Forelimb muscle (tissue), 1 donor: ENCODE measurements at regions not wholly inside any gene's neighbourhood (a gene's known extent, or its start where the extent isn't known, plus 50 kb on each side); places are given as distances from the start of the nearest gene placed in this dataset.
A peak's percentile ranks its signal among the peaks of the same experiment; 100 is the strongest.

Experiments used
- DNase-seq: peaks from one replicate; pipeline ENCODE4 v3.0.0-alpha.2; 2013; ENCODE audit warnings: low read depth

DNA sequence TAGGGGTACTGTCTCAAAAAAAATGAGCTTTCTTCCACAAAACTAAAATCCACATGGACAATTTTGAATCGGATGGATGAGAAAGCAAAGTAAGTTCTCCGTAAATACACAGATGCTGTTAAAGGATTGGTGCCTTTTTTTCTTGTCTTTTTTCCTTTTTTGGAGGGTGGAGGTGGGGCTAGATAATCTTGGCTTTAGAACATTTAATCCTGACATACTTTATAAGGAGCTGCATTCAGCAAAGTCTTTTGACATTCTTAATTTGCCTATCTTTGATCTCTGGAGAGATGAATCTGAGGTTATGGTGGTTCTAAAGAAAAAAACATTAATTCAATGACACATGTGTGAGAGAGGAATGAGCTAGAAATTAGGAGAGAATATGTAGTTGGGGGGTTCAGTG, 312.3 kb upstream of the KCNJ16 start:
- DNase-seq = no peak

DNA sequence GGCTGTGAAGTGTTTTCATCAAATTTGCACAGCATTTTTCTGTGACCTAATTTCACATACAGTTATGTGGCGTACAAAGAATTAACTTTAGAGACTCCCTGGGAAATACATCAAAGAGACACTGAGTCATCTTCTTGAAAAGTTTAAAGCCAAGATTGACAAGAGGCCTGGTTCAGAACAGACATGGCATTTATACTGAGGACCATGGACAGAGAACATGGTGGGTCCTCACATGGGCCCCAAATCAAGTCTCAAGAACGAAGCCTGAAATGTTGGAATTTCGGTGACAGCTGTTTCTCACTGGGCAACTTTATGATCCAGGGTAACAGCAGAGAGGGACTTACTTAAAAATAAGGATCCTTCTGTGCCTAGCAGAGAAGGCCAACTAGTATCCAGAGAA, 311.5 kb upstream of the KCNJ16 start:
- DNase-seq = no peak

GRCh38 chr17:69764146-69764545, 310.9 kb upstream of the KCNJ16 start:
- DNase-seq = no peak

DNA sequence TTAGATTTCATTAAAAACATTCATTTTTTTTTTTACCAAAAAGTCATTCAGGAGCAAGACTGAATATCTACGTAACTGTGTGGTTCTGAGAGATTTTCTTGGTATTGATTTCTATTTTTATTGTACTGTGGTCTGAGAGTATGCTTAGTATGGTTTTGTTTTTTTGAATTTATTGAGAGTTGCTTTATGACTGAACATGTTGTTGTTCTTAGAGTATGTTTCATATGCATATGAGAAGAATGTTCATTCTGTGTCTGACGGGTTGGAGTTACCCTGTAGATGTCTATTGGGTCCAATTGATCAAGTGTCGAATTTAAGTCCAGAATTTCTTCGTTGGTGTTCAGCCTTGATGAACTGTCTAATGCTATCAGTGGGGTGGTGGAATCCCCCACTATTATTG, 306.0 kb upstream of the KCNJ16 start:
- no peak for DNase-seq

DNA sequence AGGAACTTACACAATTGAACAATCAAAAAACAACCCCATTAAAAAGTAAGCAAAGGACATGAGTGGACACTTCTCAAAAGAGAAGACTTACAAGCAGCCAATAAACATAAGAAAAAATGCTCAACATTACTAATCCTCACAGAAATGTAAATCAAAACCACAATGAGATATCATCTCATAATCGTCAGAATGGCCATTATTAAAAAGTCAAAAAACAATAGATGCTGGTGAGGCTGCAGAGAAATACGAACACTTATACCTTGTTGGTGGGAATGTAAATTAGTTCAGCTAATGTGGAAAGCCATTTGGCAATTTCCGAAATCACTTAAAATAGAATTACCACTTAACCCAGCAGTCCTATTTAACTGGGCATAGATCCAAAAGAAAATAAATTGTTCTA, 301.9 kb upstream of the KCNJ16 start:
- no peak for DNase-seq

- DNase-seq = no peak
Observed at GRCh38 chr17:69779378-69780214, 295.4 kb upstream of the KCNJ16 start.

GRCh38 chr17:69783865-69784264, 291.2 kb upstream of the KCNJ16 start:
- DNase-seq = no peak

GRCh38 chr17:69788957-69789356, 286.1 kb upstream of the KCNJ16 start:
- DNase-seq = no peak

- peak; percentile 95 for DNase-seq
Observed at GRCh38 chr17:69796078-69796477, 278.9 kb upstream of the KCNJ16 start.

DNA sequence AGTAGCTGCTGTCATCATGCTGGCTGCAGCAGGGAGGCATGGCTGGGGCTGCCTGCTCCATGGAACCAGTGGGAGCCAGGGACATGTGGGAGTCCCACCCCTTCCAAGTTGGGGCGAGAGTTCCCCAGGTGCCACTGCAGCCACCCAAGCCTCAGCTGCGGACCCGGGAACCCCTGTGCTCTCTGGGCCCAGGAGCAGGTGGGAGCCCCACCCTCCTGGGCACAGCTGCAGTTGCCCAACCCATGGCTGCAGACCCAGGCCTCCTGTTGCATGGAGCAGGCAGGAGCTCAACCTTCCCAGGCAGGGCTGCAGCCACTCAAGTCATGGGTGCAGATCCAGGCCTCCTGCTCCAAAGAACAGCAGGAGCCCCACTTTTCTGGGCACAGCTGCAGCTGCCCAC, 274.2 kb upstream of the KCNJ16 start:
- DNase-seq = no peak

DNA sequence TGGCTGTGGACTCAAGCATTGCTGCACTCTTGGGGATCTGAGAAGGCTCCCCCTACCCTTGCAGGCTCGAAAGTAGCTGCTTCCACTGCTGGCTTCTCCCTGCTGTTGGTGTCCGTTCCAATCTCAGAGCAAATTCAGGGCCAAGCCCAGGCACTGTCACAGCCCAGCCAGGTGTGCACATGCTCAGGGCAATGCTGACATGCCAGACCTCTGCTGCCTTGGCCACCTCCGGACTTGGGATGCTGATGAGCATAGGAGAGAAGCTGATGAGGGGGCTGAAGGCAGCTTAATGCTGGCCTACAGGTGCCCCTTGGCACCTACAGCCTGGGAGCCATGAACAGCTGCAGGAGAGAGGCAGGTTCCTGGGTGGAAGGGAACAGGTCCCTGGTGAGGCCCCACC, 273.7 kb upstream of the KCNJ16 start:
- DNase-seq = no peak

DNA sequence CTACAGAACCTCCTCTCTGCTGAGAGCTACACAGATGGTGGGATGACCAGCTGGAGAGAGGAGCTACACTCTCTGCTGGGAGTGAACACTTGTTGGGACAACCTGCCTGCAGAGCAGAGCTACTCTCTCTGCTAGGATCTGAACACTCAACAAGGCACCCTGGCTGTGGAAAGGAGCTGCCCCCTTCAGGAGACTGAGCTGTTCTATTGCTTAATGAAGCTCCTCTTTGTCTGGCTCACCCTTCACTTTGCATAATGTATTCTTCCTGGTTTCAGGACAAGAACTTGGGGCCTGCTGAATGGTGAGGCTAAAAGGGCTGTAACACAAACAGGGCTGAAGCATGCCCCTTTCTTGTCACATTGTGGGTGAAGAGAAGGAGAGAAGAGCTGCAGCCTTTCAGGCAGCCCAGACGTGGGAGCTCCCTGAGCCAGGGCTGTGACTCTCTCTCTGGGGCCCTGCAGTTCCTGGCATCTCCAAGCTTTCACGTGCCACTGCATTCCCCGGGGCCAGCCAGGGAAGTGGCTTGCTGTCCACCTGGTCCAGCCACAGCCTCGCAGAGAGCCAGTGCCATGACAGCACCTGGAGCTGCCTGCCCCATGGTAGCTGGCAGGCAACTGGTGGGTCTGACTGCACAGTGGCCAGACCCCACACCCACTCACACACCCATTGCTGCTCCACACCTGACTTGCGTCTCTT, 272.8 kb upstream of the KCNJ16 start:
- no peak for DNase-seq

DNA sequence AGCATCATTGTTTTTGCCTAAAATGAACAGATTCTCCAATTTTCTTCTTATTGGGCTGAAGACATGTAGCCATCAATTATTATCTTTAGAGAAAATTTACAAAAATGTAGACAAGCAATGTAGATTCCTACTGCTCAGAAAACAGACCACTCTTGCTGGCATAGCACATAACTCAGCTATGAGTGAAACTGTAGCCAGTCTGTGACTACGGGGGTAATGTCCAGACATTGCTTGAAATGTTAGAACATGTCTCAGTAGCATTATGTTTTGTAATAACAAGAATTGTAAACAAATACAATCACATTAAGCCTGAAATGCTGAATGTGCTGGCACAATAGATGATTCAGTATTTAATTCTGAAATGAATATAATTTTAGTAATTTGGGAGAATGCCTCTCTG, 265.7 kb upstream of the KCNJ16 start:
- no peak for DNase-seq

GRCh38 chr17:69810326-69810965, 264.6 kb upstream of the KCNJ16 start:
- DNase-seq = no peak

DNA sequence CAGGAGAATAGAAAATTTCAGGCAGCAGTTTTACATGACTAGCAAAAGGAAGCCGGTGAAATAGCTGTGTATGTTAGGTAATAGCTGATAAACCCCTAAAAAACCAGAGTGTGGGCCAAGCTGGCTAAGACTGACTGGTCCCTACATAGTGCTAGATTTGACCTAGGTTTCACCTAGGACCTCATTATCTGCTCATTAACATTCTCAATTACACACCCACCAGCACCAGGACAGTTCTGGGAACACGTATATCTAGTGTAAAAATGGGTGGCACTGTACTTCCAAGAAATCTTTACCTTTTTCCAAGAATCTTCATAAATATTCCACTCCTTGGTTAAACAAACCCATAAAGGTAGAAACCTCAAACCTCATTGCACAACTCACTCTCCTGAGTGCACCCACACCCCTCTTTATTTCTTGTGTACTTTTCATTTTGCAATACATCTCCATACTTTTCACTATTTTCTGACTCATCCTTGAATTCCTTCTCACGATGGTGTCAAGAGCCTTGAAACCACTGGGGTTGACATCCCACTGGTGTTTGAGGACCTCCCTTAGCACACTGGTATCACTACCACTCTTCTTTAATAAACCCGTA, 262.7 kb upstream of the KCNJ16 start:
- DNase-seq = no peak

DNA sequence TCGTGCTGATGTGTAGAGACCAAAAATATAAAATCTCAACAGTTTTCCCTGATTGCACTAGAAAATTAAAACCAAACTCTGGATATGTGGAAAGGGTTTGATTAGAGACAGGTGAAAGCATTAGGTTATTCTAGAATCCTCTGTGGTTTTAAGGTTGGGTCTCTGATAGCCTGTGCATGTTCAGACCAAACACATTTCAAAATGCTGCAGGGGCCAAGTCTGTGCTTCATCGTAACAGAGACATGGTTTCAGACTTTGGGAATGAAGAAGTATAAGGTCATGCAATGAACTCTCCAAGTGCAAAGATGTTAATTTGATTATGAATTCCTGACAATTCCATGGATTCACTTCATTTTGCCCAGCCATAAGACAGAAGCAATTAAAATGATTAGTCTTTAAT, 261.0 kb upstream of the KCNJ16 start:
- no peak for DNase-seq

DNA sequence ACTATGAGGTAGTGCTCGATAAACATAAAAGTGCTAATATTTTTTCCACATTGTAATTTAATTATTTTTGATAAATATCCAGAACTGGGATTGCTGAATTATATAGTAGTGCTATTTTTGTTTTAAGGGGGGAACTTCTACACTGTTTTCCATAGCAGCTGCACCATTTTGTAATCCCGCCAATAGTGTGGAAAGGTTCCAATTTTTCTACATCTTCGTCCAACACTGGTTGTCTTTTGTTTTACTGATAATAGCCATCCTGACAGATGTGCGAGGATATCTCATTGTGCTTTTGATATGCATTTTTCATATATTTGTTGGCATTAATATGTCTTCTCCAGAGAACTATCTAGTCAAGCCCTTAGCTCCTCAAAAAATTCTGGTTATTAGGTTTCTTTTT, 259.6 kb upstream of the KCNJ16 start:
- DNase-seq = peak; percentile 60

DNA sequence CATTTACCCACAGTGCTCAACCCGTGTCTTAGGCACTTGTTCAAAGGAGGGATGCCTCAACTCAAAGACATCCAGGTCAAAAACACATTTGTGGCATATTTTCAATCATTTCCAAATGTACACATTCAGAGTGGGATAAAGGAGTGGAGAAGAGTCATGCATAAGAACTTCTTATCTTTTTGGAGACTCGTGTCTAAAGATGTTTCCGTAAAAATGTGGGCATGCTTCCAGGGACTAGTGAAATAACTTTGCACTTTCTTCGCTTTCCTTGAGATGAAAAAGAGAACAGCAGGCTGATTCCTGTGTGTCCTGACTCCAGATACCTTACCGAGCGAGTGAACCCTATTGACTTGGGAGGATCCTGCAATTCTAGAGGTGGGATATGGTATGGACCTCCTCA, 256.6 kb upstream of the KCNJ16 start:
- DNase-seq = no peak

DNA sequence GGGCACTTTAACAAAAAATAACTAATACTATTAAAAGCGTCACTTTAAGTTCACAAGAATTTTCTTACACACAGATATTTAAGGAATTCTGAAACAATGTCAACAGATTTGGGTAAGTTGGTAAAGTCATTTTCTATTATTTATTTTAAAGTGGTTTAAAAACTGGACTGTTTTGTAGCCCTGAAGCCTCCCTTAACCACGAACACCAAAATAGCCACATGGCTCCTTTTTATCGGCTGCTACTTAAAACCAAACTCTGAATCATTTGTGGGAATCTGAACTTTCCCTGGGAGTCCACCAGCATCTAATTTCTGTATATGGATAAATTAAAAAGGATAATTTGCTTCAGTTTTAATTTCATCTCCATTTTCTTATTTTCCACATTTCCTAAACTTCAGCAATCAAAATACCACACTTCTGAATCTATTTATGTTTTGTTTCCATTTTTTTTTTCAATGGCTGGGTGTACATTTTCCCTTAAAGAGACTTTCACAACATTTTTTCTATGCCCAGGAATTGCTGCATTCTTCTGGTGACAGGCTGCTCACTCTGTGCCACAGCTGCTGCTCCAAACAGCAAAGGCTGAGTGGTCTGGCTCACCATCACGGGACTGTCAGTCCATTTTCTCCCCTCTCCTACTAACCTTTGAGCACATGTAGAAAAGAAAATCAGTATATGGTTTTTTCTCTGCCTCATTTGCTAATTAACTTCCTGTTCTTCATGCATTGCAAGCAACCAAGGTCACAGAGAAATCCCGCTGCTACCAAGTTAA, 255.5 kb upstream of the KCNJ16 start:
- DNase-seq = no peak

- DNase-seq = no peak
Observed at GRCh38 chr17:69820876-69821473, 254.1 kb upstream of the KCNJ16 start.

GRCh38 chr17:69822314-69822875, 252.6 kb upstream of the KCNJ16 start:
- DNase-seq = no peak
